NCI-H446 treated with DMSO at 0.1 percent for 48 hours (cell line): ENCODE measurements at regions not wholly inside any gene's neighbourhood (a gene's known extent, or its start where the extent isn't known, plus 50 kb on each side); places are given as distances from the start of the nearest gene placed in this dataset.
A peak's percentile ranks its signal among the peaks of the same experiment; 100 is the strongest.
"Not testable (repeated sequence)": the region's sequence is repeated elsewhere in the genome, so short reads cannot be mapped to it uniquely, and the experiment has no call there.

Source experiments
- DNase-seq: peaks from one replicate; lab custom pipeline; 2025; lab: John Stamatoyannopoulos, UW

DNA sequence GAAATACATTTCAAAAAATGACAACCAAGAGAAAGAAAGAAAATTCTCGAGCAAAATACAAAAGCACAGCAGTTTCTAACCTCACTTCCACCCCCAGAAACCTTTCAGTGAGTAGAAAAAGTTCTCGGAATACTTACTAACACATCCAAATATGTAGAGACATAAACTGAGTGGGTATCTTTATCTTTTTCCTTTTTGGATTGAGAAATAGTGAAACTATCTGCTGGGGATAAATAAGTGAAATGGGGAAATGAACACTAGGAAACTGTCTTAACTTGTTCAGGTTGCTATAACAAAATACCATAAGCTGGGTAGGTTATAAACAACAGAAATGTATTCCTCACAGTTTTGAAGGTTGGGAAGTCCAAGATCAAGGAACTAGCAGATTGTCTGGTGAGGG, 72.0 kb downstream of the VCAM1 start:
- no peak for DNase-seq

DNA sequence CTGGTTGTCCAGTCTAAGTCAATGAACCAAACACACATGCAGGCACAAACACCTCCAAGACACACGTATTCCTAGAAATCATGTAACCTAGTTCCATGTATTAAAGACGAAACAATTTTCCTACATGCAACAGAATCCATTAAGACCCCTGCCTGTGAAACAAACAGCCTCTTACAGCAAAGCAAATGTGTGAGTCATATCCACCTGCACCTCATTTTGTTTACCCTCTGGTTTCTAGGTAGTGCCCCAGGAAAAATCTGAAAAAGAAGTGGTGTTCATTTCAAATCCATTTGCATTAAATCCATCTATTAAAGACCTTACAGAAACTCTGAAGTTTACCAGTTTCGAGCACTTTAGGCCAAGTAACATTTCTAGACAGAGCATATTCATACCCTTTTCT, 74.1 kb downstream of the VCAM1 start:
- DNase-seq: no peak

DNA sequence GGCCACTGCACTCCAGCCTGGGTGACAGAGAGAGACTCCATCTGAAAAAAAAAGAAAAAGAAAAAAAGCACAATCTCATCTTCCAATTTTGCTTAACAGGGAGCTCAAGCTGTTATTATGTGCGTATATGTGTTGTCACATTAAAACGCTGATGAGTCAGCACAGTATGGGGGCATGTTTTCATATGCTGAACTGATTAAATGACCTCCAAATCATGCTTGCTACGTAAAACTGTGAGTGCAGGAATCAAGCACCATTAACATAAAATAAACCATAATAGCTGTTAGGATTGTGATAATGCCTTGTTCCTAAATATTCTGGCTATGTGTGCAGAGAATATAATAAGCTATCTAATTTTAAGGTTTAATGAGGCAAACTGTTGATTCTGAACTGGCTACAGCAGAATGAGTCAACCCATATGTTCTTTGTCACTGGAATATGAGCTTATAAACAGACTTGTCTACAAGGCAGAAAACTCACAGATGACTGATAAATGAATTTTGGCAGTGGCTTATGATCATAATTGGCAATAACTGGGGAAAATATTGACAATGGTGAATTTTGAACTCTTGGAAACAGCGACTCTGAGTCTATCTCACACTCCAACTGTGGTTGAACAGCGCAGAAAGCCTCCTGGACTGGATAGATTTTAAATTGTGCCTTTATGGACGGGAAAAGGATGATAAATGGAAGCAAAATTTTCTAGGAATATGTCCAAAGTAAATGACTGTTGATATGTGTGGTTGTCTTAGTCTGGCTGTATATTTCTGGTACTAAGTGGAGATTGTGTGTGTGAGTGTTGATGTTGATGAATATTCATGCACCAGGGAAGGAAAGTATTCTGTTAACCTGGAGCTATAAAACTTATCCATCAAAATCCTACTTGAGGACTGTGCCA, 75.5 kb downstream of the VCAM1 start:
- peak; percentile 96 for DNase-seq

GRCh38 chr1:100795646-100795985, 76.1 kb downstream of the VCAM1 start:
- DNase-seq: no peak

DNA sequence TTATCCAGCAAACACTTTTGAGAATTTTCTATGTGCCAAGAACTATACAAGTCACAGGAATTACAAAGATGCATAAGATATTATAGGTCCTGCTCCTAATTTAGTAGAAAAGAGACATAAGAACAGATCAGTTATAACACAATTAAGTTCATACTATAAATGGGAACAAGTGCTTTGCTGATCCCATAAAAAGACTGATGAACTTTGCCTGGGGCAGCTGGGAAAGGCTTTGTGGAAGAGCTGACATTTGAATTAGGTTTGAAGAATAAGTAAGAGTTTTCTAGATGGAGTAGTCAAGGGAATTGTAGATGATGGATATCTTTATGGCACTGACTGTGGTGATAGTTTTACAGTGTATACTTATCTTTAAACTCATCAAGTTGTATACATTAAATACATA, 76.5 kb downstream of the VCAM1 start:
- DNase-seq: no peak

DNA sequence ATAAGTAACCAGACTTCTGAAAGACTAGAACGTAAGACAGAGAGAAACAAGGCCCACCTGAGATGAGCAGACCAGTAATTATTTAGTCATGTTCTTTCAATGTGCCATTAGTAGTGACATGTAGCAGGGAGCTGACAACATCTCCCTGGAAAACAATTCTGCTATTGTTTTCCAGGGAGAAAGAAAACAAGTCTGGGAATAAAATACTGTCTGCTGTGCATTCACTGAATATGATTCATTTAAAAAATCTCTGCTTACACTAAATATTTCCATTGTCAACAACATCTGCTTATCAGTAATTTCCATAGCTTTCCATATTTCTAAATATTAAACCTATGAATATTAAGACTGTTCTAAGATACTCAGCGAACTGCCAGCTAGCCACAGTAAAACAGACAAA, 80.0 kb downstream of the VCAM1 start:
- no peak for DNase-seq

GRCh38 chr1:100799954-100800612, 80.5 kb downstream of the VCAM1 start:
- DNase-seq: no peak

DNA sequence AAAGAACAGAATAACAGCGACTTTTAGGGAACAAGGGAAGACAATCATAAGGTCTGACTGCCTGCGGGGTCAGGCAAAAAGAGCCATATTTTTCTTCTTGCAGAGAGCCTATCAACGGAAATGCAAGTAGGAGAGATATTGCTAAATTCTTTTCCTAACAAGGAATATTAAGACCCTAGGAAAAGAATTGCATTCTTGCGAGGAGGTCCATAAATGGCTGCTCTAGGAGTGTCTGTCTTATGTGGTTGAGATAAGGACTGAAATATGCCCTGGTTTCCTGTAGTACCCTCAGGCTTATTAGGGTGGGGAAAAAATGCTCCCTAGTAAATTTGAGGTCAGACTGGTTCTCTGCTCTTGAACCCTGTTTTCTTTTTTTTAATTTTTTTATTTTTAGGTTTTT, 81.7 kb downstream of the VCAM1 start:
- DNase-seq: not testable (repeated sequence)

DNA sequence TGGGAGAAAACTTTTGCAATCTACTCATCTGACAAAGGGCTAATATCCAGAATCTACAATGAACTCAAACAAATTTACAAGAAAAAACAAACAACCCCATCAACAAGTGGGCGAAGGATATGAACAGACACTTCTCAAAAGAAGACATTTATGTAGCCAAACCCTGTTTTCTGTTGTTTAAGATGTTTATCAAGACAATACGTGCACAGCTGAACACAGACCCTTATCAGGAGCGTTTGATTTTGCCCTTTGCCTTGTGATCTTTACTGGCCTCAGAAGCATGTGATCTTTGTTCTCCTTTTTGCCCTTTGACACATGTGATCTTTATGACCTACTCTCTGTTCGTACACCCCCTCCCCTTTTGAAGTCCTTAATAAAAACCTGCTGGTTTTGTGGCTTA, 83.7 kb downstream of the VCAM1 start:
- not testable (repeated sequence) for DNase-seq

- no peak for DNase-seq
Observed at GRCh38 chr1:100806601-100807000, 87.1 kb downstream of the VCAM1 start.

GRCh38 chr1:100810360-100810759, 84.3 kb downstream of the EXTL2 start:
- DNase-seq: no peak

DNA sequence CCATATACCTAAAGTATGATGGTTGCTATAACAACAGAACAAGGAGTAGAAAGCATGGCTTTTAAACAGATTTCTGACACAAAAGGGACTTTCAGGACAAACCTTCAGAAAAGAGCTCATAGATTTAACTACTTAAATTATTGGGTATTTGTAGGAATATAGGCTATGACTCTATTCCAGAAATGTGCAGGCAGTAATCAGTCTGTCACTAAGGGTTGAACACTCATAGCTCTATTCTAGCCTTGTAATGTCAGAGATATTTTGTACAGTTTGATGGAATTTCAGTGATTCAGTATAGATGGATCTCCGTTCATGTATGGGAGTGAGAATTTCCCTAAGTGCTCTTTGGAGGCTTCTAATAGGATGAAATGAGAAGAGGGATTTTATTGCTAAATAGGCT, 82.8 kb downstream of the EXTL2 start:
- DNase-seq: no peak

DNA sequence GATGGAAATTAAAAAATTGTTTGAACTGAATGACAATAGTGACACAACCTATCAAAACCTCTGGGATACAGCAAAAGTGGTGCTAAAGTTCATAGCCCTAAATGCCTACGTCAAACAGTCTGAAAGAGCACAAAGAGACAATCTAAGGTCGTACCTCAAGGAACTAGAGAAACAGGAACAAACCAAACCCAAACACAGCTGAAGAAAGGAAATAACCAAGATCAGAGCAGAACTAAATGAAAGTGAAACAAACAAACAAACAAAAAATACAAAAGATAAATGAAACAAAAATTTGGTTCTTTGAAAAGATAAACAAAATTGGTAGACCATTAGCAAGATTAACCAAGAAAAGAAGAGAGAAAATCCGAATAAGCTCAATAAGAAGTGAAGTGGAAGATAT, 79.7 kb downstream of the EXTL2 start:
- DNase-seq: not testable (repeated sequence)

GRCh38 chr1:100816049-100816448, 78.6 kb downstream of the EXTL2 start:
- DNase-seq: no peak

DNA sequence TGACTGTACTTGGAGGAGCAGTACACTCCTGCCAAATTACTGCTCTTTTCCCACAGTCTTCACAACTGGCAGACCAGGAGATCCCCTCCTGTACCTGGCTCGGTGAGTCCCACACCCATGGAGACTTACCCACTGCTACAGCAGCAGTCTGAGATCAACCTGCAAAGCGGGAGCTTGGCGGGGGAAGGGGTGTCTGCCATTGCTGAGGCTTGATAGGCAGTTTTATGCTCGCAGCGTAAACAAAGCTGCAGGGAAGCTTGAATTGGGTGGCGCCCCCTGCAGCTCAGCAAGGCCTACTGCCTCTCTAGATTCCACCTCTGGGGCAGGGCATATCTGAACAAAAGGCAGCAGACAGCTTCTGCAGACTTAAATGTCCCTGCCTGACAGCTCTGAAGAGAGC, 74.4 kb downstream of the EXTL2 start:
- not testable (repeated sequence) for DNase-seq

- DNase-seq: not testable (repeated sequence)
Observed at GRCh38 chr1:100821919-100822318, 72.7 kb downstream of the EXTL2 start.
